ENCODE measurements at regions not wholly inside any gene's neighbourhood (a gene's known extent, or its start where the extent isn't known, plus 50 kb on each side); places are given as distances from the start of the nearest gene placed in this dataset.

GRCh38 chr18:22790545-22791309 is 142.4 kb upstream of the RBBP8 start:
- intact Hi-C loops (cut with DNase I), result no loop called here
- Histone ChIP-seq H3K4me3 (ENCODE audit: low read length in 3 of 3) (no peak overlapping the region), H3K36me3 (ENCODE audit: control insufficient read depth in 2 of 3, insufficient read depth in 3 of 3, low read length in 3 of 3) (no peaks in the 10 kb centered on the region), H3K9ac (ENCODE audit: low read length in 3 of 3) (no peak overlapping the region), H3K4me1 (ENCODE audit: control insufficient read depth in 2 of 3, insufficient read depth in 2 of 3, low read depth in 1 of 3, low read length in 3 of 3) (no peaks in the 10 kb centered on the region), H3K27ac (ENCODE audit: low read depth in 2 of 2, low read length in 2 of 2) (no peak overlapping the region), H3K27me3 (ENCODE audit: control insufficient read depth, insufficient read depth, low read length) (no peaks in the 10 kb centered on the region), H3K9me3 (ENCODE audit: control insufficient read depth in 2 of 3, insufficient read depth in 1 of 3, low read length in 3 of 3) (no peaks in the 10 kb centered on the region)
- DNase-seq (no peak), FAIRE-seq (no peak)
- no peak for TF ChIP-seq CTCF (IDR thresholded peaks at IDR 0.05; ENCODE audit: borderline replicate concordance, extremely low read depth, insufficient read depth)

GRCh38 chr18:22791310-22791610 is 141.9 kb upstream of the RBBP8 start:
- Histone ChIP-seq H3K36me3 (ENCODE audit: control insufficient read depth in 2 of 3, insufficient read depth in 3 of 3, low read length in 3 of 3) (no peaks in the 10 kb centered on the region), H3K27me3 (ENCODE audit: control insufficient read depth, insufficient read depth, low read length) (no peaks in the 10 kb centered on the region), H3K4me1 (ENCODE audit: control insufficient read depth in 2 of 3, insufficient read depth in 2 of 3, low read depth in 1 of 3, low read length in 3 of 3) (no peaks in the 10 kb centered on the region), H3K9ac (ENCODE audit: low read length in 3 of 3) (no peak overlapping the region), H3K4me3 (ENCODE audit: low read length in 3 of 3) (no peak overlapping the region), H3K9me3 (ENCODE audit: control insufficient read depth in 2 of 3, insufficient read depth in 1 of 3, low read length in 3 of 3) (no peaks in the 10 kb centered on the region), H3K27ac (ENCODE audit: low read depth in 2 of 2, low read length in 2 of 2) (no peak overlapping the region)
- intact Hi-C loops (cut with DNase I), result no loop called here
- FAIRE-seq (no peak), DNase-seq (no peak)
- TF ChIP-seq CTCF (IDR thresholded peaks at IDR 0.05; ENCODE audit: borderline replicate concordance, extremely low read depth, insufficient read depth), result no peak

GRCh38 chr18:22796113-22796512 is 137.0 kb upstream of the RBBP8 start:
- no peak for DNase-seq
- H3K9me3 ChIP-seq (ENCODE audit: control insufficient read depth in 2 of 3, insufficient read depth in 1 of 3, low read length in 3 of 3), result no peaks in the 10 kb centered on the region
- H3K36me3 ChIP-seq (ENCODE audit: control insufficient read depth in 2 of 3, insufficient read depth in 3 of 3, low read length in 3 of 3), result no peaks in the 10 kb centered on the region
- no peak overlapping the region for H3K27ac ChIP-seq (ENCODE audit: low read depth in 2 of 2, low read length in 2 of 2)
- H3K4me1 ChIP-seq (ENCODE audit: control insufficient read depth in 2 of 3, insufficient read depth in 2 of 3, low read depth in 1 of 3, low read length in 3 of 3), result peaks cover 0 to 3% (median 2%) of the 10 kb centered on the region in 3 donors
- TF ChIP-seq CTCF (IDR thresholded peaks at IDR 0.05; ENCODE audit: borderline replicate concordance, extremely low read depth, insufficient read depth), result no peak
- intact Hi-C loops (cut with DNase I), result no loop called here
- H3K9ac ChIP-seq (ENCODE audit: low read length in 3 of 3), result no peak overlapping the region
- no peak for FAIRE-seq
- no peaks in the 10 kb centered on the region for H3K27me3 ChIP-seq (ENCODE audit: control insufficient read depth, insufficient read depth, low read length)
- H3K4me3 ChIP-seq (ENCODE audit: low read length in 3 of 3), result no peak overlapping the region

GRCh38 chr18:22800551-22800951 is 132.6 kb upstream of the RBBP8 start:
- Histone ChIP-seq H3K36me3 (ENCODE audit: control insufficient read depth in 2 of 3, insufficient read depth in 3 of 3, low read length in 3 of 3) (no peaks in the 10 kb centered on the region), H3K9me3 (ENCODE audit: control insufficient read depth in 2 of 3, insufficient read depth in 1 of 3, low read length in 3 of 3) (no peaks in the 10 kb centered on the region), H3K9ac (ENCODE audit: low read length in 3 of 3) (no peak overlapping the region), H3K27ac (ENCODE audit: low read depth in 2 of 2, low read length in 2 of 2) (no peak overlapping the region), H3K4me3 (ENCODE audit: low read length in 3 of 3) (no peak overlapping the region), H3K4me1 (ENCODE audit: control insufficient read depth in 2 of 3, insufficient read depth in 2 of 3, low read depth in 1 of 3, low read length in 3 of 3) (peaks cover 0 to 3% (median 2%) of the 10 kb centered on the region in 3 donors), H3K27me3 (ENCODE audit: control insufficient read depth, insufficient read depth, low read length) (no peaks in the 10 kb centered on the region)
- intact Hi-C loops (cut with DNase I), result no loop called here
- no peak for FAIRE-seq
- TF ChIP-seq CTCF (IDR thresholded peaks at IDR 0.05; ENCODE audit: borderline replicate concordance, extremely low read depth, insufficient read depth), result no peak
- peak in 3 of 5 donors; percentile 13 to 71 (median 35) for DNase-seq
